Activated CD4-positive, alpha-beta T cell treated with anti-CD3 and anti-CD28 coated beads, Interleukin-2, Interleukin-4, amounts not matched to agents 100 ng/mL and 50 ng/mL, durations not matched to agents 16 hours and 8 hours (primary cell): ENCODE measurements at regions not wholly inside any gene's neighbourhood (a gene's known extent, or its start where the extent isn't known, plus 50 kb on each side); places are given as distances from the start of the nearest gene placed in this dataset.

ENCODE experiments used
- DNase-seq: peaks from one replicate; pipeline ENCODE4 v3.0.0-alpha.2; 2020; ENCODE audit warnings: low spot score

DNA sequence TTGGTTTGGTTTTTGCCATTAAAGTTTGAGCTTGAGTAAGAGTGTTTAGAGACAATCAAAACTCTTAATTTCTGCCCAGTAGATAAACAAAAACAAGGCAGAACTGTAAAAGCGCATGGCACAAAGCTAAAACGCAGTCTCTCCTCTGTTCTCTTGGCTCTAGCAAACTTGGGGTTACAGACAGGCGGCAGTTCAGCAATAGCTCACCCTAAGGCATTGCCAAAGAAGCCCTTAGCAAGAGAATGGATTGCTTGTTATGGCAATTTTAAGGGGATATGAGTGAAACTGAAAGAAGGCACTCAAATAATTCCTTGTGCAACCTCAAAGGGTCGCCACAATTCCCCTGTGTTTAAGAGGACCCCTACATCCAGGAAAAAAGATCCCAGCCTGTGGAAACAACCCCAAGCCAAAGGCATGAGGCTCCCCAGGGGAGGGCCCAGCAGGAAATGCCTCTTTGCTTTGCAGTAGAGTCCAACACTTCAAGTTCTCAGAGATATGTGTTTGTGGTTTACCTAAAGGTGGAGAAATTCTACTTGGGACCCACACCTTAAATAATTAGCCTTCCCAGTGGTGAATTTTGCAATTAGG, 317.0 kb upstream of the MPDZ start:
- no peak for DNase-seq

DNA sequence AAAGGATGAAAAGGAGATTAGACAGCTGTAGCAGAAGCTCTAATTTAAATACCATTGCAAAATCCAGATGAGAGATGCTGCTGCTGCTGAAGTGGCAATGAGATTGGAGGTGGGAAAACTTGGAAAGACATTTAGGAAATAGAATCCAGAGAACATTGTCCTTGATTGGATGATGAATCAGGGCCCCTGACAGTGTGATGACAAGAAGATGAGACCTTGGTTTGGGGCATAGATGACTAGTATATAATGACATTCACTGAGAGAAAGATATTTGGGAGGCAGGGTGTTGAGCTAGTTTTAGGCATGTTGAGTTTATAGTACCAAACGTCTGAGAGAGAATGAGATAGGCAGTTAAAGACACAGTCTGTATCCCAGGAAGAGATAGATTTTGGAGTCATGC, 311.5 kb upstream of the MPDZ start:
- no peak for DNase-seq

GRCh38 chr9:13589034-13589737, 309.7 kb upstream of the MPDZ start:
- DNase-seq: no peak

DNA sequence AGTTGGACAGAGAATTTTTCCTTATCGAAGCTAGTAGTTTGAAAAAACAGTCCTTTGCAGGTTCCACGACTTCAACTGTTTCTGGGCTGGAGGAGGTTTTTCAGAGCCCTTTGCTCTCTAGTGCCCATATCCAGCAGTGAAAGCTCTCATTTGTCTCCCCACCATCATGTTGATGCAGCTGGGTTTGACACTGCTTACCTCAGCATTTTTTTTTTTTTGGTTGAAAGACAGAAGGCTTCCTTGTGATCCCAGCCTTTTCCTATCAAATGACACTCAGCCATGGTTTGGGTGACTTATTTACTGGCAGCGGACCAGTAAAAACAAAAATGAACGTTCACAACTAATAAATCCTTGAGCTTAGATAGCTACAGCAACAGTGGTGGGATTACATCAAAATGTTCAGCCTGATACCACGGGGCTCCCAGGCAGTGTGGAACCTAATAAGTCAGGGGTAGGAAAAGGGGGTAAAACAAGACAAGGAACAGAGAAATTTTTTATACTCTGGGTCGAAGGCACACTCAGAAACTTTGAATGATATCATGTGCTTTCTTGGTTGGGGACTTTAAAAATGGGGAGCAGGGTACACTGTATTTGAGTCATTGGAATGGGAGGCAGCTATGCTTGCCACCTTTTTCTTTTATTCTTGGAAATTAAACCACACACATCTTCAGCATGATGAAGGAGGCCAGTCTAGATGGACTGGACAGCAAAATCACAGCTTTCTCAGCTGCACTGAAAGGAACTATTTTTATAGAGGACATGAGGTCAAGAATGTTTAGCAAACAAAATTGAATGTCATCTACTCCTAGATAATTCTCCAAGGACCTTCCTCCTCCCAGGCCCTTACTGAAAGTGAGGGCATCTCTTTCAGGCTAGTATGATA, 308.9 kb upstream of the MPDZ start:
- no peak for DNase-seq

GRCh38 chr9:13587571-13587970, 308.1 kb upstream of the MPDZ start:
- no peak for DNase-seq

DNA sequence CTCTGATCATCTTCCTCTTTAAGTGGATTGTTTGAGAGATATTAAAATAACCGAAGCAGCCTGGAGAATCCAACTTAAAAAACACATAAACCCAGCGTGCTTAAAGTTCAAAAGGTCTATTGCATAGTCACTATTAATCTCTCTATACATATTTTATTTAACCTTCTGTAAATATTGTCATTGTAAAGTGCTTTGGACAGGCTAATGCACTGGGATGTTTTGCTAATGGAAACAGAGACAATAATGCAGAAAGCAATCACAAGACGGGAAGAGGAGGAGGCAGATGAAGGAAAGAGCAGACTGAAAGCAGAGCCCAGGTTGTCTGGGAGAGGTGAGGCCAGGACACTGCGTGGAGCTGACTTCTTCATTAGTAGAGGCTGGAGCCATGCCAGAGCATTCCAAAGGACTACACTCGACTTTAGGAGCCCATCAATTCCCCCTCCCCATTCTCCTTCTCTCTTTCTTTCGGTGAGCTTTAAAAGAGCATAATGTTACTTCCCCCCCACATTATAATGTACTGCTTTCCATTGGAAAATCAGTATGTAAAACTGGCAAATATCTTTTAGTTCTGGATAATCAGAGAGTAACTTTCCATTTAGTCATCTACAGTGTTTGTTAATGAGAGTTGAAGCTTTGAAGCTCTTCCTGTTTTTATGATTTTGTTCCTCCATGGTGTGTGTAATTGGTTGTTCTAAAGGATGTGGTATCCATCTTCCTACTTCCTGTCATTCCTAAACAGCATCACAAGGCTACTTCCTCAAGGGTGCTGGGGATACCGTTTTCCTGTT, 307.3 kb upstream of the MPDZ start:
- DNase-seq: no peak

DNA sequence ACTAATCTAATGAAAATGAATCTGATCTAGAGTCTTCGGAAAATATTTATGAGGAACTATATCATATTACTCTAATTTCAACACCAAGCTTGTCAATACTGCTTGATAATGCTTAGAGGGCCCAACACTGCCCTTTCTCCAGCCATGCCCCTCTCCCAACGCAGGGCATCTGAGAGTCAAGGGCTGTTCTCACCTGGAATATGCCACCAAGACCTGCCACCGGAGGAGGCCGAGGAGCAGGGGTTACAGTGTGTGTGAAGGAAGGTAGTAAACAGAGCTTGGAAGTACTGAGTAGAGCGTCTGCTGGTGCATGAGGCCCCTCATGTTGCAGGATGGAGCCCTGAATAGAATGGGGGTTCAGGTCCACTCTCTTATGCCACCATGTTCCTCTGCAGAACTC, 301.3 kb upstream of the MPDZ start:
- no peak for DNase-seq

GRCh38 chr9:13580131-13580530, 300.6 kb upstream of the MPDZ start:
- no peak for DNase-seq

DNA sequence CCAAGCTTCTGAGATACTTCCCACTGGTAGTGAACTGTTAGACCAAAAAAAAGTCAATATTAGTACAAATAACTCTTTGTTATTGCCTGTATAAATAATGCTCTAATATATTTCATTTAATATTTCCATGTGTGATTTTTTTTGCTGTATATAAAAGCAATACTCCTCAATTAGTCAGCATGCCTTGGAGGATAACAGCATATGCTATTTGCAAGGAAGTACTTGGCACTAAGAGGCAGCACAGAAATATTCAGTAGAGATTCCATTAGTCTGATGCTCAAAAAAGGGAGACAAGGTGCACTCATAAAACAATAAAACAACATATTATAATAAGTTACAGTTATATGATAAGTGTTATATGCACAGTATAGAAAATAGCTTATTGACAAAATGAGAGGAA, 296.6 kb upstream of the MPDZ start:
- DNase-seq: no peak

GRCh38 chr9:13575558-13575957, 296.1 kb upstream of the MPDZ start:
- no peak for DNase-seq

DNA sequence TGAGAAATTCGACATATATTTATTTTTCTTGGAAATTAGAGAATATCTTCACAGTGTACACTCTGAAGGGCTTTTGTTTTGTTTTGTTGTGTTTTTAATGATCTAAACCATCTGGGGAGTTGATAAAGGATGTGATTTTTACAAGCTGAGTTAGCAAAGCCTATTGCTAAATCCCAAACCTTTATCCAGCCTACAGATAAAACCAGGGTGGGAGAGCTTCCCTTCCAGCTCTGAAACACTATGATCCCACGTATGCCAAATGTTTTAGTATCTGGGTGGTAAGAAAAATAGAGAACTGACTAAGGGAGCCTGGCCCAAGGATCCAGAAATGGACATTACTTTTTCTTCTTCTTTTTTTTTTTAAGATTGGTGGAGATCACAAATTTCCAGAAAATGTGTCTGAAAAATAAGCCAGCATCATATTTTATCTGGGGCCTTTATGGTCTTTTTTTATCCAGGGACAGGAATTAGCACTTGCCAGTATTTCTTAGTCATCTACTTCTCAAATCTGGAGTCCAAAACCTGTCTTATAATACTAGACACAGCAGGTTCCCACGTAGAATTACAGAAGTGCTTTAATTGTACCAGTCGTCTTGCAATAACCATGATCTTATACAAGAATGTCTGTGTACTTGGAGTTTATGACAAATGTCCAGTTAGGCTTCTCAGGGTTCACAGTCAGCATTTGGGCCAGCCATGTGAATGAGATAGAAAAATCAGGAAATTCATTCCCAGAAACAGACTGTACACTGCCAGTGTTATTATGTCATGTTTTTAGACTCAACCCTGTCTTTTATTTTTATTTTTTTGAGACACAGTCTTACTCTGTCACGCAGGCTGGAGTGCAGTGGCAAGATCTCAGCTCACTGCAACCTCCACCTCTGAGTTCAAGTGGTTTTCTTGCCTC, 290.8 kb upstream of the MPDZ start:
- DNase-seq: no peak

DNA sequence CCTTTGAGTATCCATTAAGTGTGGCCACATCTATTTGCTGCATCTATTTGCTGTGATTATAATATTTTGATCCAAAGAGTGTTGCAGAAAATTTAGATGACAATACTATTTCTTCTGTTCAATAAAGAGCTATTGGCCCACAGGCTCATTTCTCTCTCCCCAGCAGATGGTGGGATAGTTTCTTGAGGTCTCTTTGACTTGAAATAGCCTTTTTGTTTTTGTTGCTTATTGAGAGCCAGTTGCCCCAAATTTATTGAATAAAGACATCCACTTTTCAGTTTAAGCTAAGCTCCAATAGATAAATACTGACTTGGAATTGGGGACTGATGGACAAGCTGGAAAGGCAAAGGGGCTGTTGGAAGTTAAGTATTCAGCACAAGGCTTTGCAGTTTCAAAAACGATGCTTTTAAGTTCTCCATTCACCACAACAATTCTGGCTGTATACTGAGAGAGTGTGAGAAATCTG, 290.1 kb upstream of the MPDZ start:
- no peak for DNase-seq

DNA sequence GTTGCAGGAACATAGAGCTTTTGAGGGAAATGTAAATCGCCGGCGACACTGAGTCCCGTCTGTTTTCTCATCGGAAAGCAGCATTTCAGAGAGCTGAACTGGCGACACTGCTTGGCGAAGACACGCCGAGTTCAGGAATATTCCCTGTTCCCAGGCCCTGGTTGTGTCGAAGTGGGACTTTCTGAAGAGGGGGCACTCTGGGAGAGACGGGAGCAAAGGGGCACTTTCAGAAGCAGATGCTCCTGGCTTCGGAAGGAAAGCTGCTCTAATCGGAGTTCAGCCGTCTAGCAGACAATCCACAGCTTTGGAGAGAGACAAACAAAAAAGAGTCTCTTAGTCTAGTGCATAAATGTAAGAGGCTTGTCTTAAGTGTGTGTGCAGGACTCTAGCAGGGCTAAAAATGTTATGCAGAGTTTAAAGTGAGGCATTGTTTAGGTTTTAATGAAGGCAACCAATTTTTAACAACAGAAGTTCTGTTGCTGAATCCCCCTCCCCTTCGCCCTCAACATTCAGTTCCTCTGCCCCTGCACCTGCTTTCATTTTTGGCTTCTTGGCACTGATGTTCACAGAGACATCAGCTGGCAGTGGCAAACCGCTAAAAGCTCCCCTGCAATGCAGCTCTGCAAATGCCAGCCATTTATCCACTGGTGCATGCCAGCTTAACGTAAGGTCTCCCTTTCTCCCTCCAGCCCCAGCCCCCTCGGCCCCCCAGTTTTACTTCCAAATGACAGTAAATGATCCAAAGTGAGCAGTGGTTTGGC, 289.5 kb upstream of the MPDZ start:
- no peak for DNase-seq

GRCh38 chr9:13568405-13568804, 288.9 kb upstream of the MPDZ start:
- no peak for DNase-seq

GRCh38 chr9:13567833-13568232, 288.3 kb upstream of the MPDZ start:
- DNase-seq: no peak

DNA sequence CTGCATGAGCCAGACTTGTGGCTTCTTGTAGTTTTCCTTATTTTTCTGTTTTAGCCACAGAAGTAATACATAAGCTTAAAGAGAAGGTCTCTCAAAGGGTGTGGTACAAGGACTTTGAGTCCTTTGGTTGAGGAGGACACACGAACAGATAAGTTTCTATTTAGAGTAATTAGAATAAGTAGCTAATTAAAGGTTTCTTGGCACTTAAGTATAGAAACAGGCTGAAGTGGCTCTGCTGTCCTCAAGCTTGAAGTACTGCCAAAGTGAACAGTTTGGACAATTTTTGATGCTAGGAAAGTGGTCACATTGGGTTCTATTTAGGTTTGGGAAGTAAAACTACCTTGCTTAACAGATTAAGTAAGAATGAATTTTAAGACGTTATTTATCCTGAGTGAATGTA, 278.3 kb upstream of the MPDZ start:
- no peak for DNase-seq

DNA sequence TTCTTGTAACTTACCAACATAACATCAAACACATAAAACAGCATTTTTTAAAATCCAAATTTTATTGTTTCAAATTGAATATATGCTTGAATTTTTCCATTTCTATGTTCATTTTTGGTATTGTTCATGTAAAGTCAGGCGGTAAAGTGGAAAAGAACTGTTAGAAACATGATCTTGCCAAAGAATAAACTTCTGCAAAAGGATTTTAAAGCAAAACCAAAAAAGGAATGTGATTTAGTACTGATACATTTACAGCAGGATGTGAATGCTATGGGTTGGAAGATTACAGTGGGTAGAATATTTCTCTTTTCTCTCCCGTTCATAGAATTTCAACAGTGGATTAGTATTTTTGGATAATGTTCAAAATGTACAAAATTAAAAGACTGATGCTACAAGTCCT, 277.2 kb upstream of the MPDZ start:
- no peak for DNase-seq

- DNase-seq: no peak
Measured at GRCh38 chr9:13555989-13556500, 276.6 kb upstream of the MPDZ start.

DNA sequence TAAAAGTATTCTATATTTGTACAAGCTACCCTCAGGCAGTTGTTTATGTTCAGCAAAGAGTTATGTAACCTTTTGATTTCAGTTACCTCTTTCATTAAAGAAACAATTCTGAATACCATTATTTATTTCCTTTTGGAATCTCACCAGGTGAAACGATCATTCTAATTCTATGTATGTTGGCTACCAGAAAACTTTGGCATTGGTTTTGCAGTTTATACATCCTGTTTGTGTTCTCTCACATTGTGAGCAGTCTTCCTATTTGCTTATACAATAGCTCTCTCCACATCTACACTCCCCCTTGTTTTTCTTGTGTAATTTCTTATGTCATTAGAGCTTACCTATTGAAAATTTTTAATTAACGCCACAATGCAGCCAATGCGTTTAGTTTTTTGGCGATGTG, 276.0 kb upstream of the MPDZ start:
- no peak for DNase-seq

GRCh38 chr9:13554626-13555025, 275.1 kb upstream of the MPDZ start:
- DNase-seq: no peak
